CD4-positive, alpha-beta T cell treated with Interleukin-17A for 4 hours (primary cell): ENCODE measurements at regions not wholly inside any gene's neighbourhood (a gene's known extent, or its start where the extent isn't known, plus 50 kb on each side); places are given as distances from the start of the nearest gene placed in this dataset.
"Not testable (repeated sequence)": the region's sequence is repeated elsewhere in the genome, so short reads cannot be mapped to it uniquely, and the experiment has no call there.

Source experiments
- DNase-seq: peaks from one replicate; pipeline ENCODE4 v3.0.0-alpha.2; 2020; ENCODE audit warnings: mixed read lengths

GRCh38 chr9:75803130-75803529 is 87.3 kb upstream of the PCSK5 start:
- DNase-seq: no peak

GRCh38 chr9:75810063-75810462 is 80.4 kb upstream of the PCSK5 start:
- DNase-seq: no peak

GRCh38 chr9:75811692-75812091 is 78.8 kb upstream of the PCSK5 start:
- no peak for DNase-seq

GRCh38 chr9:75812141-75812540 is 78.3 kb upstream of the PCSK5 start:
- no peak for DNase-seq

GRCh38 chr9:75814667-75815066 is 75.8 kb upstream of the PCSK5 start:
- no peak for DNase-seq

GRCh38 chr9:75820471-75821115 is 69.9 kb upstream of the PCSK5 start:
- DNase-seq: not testable (repeated sequence)

- DNase-seq: no peak
Observed at GRCh38 chr9:75823151-75823550, 67.3 kb upstream of the PCSK5 start.

- DNase-seq: no peak
Observed at GRCh38 chr9:75824816-75825568, 65.5 kb upstream of the PCSK5 start.

GRCh38 chr9:75826314-75826713 is 64.2 kb upstream of the PCSK5 start:
- no peak for DNase-seq

- no peak for DNase-seq
Observed at GRCh38 chr9:75830303-75830702, 60.2 kb upstream of the PCSK5 start.

GRCh38 chr9:75833778-75834177 is 56.7 kb upstream of the PCSK5 start:
- no peak for DNase-seq

- no peak for DNase-seq
Observed at GRCh38 chr9:75834878-75835277, 55.6 kb upstream of the PCSK5 start.
